Activated CD4-positive, alpha-beta T cell treated with anti-CD3 and anti-CD28 coated beads, Interleukin-2, amount 50 U/mL, for 1 hour (primary cell): ENCODE measurements at regions not wholly inside any gene's neighbourhood (a gene's known extent, or its start where the extent isn't known, plus 50 kb on each side); places are given as distances from the start of the nearest gene placed in this dataset.
"Not testable (repeated sequence)": the region's sequence is repeated elsewhere in the genome, so short reads cannot be mapped to it uniquely, and the experiment has no call there.

Experiments
- DNase-seq: peaks from one replicate; pipeline ENCODE4 v3.0.0-alpha.2; 2020

DNA sequence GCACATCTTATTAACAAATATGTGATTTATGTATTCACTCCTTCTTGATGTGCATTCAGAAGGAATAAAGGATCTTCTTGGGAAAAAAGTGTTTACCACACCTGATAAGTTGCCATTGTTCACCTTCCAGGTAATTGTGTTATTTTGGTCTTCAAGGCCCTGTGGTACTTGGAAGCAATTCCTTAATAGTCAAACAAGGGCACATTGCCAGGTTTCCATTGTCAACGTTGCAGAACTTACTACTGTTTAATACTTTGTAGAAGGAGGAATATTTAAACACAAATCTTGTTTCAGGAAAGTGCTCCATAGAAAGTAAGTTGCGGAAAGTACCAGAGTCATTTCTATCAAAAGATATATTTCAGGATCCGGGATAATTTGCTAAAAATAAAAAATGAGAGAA is 129.5 kb upstream of the SGK1 start:
- no peak for DNase-seq

DNA sequence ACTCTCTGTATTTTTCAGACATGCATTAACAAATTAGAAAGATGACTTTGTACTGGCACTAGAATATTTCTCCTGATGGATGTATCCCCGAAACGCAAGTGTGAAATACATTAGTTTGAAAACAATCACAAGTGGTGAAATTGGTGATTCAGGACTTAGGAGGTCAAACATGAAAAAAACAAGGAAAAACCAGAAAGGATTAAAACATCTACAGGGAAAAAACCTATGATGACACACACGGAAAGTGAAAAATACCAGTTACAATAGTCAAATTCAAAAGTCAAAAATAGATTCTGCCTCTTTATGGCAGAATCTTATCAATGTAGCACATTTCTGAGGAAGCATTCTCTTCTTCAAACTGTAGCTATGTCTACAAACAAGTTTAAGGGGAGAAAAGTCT is 129.0 kb upstream of the SGK1 start:
- no peak for DNase-seq

DNA sequence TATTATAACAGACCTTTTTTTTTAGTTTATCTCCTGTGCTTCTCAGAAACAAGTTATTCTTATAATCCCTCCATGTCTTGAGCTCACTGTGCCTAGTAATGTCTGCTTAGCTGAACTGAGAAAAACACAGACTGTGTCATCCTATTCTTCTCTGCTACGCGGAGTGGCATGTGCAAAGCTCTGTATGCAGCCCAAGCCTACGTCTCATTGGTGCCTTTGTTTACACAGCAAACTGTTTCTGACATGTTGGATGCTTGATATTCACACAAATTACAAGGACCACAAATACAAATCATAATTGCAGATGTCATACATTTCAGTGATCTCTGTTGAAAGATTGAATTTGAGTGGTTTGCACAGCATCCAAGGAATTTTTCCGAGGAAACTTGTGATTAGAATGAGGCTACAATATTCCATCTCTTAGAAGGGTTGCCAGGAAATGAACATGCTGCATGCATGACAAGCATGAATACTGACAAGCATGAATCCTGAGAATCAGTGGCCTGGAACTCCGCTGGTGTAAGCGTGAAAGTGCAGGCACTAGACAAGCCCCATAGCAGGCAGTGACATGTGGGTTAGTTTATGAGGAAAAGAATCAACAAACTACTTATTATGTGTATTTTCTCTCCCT is 128.4 kb upstream of the SGK1 start:
- DNase-seq: no peak

GRCh38 chr6:134443009-134443408 is 125.1 kb upstream of the SGK1 start:
- DNase-seq: no peak

DNA sequence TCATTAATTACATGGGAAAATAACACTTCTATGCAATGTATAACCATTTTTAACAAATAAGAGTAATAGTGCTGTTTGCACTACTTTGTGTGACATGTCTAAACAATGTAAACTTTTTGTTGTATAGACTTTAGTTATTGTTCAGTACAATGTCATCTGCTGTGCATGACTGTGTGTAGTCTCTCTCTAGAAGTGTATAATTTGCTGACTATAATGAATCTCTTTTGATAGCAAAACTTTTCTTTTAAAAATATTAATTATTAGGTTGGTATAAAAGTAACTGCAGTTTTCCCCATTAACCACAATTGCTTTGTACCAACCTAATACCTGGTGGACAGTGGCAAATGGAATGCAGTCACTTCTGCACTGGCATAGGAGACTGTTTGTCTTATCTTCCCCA is 124.2 kb upstream of the SGK1 start:
- no peak for DNase-seq

DNA sequence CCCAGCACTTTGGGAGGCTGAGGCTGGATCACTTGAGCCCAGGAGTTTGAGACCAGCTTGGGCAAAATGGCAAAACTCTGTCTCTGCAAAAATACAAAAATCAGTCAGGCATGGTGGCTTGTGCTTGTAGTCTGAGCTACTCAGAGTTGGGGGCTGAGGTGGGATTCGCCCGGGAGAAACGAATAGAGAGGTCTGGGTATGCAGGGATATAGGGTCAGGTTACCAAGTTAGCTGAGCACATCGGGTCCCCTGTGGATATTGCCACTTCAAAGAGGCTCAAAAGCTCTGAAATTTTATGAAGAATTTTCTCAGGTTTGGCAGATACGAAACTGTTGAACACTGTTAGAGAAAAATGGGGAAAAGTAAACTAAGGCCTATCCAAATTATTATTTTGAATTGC is 120.9 kb upstream of the SGK1 start:
- no peak for DNase-seq

GRCh38 chr6:134437376-134437775 is 119.5 kb upstream of the SGK1 start:
- no peak for DNase-seq

DNA sequence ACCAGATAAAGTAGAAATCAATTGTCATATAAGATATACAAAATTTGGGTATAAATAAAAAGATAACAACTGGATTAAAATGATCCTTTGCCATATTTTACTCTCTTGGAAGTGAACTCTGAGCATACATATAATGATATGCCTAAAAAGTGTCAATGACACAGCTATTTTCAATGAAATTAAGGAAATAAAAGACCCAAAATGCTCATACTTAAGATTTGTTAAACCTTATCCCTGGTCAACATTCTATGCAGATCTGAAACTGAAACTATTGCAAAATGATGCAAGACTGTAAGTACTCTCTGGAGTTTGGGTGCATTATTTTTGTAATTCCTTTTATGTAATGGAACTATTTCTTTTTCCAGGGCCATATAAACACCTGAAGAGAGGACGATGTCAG is 119.0 kb upstream of the SGK1 start:
- DNase-seq: no peak

DNA sequence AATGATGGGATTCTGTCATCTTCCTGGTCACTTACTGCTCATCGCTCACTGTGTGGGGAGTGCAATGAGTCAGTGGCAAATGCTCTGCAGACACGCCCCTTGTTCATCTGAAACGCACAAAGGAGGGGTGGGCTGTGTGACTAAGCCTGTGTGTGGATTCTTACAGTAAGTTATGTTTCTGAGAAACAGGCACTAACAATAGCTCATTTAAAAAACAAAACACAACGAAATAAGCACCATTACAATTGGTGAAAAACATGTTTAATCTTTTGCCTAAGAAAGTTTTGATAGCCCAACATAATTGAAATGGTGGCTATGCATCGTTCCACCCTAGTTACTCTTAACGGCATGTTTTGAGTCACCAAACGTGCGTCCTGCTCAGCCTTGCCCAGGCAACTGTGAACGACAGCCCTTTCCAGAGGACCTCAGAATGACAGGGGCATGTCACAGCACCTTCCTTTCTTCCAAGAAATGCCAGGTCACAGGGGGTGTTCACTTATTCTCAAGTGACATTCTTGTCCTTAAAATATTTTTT is 118.4 kb upstream of the SGK1 start:
- DNase-seq: peak; percentile 37

- DNase-seq: no peak
Measured at GRCh38 chr6:134435814-134436280, 117.9 kb upstream of the SGK1 start.

DNA sequence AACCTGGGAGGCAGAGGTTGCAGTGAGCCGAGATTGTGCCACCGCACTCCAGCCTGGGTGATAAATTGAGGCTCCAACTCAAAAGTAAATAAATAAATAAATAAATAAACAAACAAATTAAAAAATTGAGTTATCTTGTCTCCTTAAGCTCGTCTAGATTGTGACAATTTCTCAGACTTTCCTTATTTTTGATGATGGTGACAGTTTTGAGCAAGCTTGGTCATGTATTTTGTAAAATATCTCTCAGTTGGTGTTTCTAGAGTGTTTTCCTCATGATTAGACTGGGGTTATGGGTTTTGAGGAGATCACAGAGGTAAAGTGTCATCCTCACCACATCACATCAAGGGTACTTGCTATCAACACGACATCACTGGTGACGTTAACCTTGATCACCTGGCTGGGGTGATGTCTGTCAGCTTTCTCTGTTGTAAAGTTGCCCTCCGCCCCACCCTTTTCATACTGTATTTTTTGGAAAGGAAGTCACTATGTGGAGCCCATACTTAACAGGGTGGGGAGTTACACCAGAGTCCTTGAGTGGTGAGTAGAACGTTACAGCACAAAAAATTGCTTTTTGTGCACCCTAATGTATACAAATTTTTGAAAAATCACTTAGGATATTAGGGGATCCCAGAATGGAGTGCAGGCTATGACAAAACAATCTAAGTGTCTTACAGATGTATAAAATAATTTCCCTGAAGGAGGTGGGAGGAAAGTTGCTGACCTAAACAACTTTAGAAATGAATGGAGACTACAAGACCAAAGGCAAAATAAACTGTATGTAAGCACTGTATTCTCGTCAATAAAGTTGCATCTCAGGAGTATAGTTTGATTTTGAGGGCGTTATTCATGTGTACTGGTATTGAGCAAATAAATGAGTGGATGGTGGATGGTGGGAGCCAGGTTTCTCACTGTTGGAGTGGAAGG is 116.4 kb upstream of the SGK1 start:
- DNase-seq: no peak

GRCh38 chr6:134432036-134432435 is 114.1 kb upstream of the SGK1 start:
- no peak for DNase-seq

- DNase-seq: no peak
Measured at GRCh38 chr6:134431421-134431859, 113.5 kb upstream of the SGK1 start.

DNA sequence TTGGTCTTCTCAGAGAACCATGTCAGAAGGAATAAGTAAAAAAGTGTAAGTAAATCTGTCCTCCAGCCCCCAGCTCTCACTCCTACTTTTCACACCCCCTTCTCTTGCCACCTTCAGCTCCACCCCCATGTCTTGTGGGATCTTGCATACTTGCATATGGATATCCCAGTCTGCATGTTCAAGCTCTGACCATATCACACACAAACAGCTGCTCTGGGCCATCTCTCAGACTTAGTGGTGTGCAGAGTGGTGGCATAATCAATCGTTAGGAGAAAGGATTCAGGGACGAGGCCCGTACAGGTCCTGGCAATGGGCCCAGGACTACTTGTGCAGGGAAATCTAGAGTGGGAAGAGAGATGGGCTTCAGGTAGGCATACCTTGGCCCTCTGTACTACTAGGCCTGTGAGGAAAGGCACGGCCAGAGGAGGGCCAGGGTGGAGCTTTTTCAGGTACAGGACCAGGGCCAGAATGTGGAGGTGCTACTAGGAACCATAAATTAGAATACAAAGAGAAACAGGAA is 112.0 kb upstream of the SGK1 start:
- DNase-seq: no peak

- DNase-seq: no peak
Measured at GRCh38 chr6:134427721-134428120, 109.8 kb upstream of the SGK1 start.

DNA sequence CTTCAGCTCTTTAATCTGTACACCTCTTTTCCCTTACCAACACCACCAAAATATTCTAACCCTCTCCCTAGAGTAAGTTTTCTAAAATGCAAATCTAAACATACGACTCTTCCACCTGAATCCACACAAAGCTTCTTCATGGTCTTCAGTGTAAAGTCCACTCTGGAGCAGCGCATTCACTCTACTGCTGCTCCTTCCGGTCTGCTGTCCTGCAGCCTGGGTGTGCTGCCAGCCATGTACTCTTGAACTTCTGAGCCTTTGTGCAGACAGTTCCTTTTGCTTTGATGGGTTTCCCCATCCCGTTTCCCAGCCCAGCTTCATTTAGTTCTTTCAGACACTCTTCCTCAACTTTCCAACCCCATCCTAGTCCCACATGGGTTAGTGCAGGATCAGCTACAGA is 108.7 kb upstream of the SGK1 start:
- DNase-seq: no peak

- DNase-seq: not testable (repeated sequence)
Measured at GRCh38 chr6:134425917-134426316, 108.0 kb upstream of the SGK1 start.

- DNase-seq: no peak
Measured at GRCh38 chr6:134425513-134425912, 107.6 kb upstream of the SGK1 start.

DNA sequence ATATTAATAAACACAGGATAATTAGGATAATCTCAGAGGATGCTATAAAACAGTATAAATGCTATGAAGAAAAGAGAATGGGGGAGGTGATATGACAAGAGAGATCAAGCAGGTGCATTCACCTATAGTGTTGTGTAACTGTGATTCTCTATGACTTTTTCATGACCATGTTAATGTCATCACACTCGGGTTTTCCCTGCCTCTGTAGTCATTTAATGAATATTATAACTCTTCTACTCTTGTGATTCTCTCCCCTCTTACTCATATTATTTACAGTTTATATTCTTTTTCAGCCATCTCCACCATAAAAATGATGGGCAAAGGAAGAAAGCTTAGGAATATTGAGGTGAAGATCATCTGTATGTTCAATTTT is 106.9 kb upstream of the SGK1 start:
- no peak for DNase-seq

- DNase-seq: no peak
Measured at GRCh38 chr6:134424165-134424797, 106.4 kb upstream of the SGK1 start.

DNA sequence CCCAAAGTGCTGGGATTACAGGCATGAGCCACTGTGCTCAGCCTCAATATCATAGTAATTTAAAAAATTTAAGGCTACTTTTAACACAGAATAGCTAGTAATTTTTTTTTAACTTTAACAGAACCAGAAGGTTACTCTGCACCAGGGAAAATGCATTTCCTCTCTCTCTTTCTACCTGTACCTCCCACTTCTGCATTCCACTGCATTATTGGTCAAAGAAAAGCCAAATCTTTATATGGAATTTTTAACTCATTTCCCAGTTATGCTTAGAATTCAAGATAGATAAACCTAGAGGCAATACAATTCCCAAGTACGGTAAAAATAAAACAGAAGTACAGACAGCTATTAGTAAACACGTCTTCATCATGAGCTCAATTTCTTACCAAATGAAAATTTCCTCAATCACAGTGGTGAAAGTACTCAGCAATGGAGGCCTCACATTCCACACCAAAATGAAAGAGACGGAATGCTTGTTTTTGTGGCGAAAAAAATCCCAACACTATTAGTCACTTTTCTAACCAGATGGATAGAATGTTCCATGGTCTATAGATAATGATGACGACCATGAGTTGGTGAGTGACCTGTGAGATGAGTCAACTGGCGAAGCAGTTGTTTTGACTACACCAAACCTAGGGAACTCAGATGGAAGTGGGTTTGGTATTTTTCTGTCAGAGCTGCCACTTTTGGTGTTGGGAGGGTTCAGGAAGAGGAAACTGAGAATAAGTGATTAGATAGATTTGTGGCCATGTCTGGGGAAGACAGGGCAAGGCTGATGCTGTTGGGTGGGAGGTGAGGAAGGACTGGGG is 104.7 kb upstream of the SGK1 start:
- no peak for DNase-seq

DNA sequence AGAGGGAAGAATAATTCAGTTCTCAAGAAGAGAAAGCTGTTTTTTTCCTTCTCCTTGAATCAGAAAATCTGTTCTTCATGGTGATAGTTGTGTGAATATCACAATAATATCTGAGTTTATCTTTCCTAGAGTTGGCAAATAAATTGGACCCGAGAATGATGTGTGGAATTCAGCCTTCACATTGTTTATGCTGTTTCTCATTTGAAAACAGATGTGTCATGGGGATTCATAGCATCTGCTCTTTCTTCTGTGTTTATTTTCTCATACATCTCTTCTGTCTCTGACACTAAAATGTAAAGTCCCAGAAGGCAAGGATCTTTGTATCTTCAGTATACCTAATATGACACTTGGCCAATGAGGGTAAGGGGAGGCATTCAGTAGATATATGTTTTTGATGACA is 103.6 kb upstream of the SGK1 start:
- DNase-seq: no peak
